ENCODE measurements at regions not wholly inside any gene's neighbourhood (a gene's known extent, or its start where the extent isn't known, plus 50 kb on each side); places are given as distances from the start of the nearest gene placed in this dataset.
"Not testable (repeated sequence)": the region's sequence is repeated elsewhere in the genome, so short reads cannot be mapped to it uniquely, and the experiment has no call there.

- DNase-seq = no peak
These were observed 74.0 kb upstream of the ADAMTS5 start for GRCh38 chr21:27040738-27041469.

GRCh38 chr21:27036736-27037301 lies 69.9 kb upstream of the ADAMTS5 start:
- no peak for DNase-seq

- no peak for DNase-seq
These were observed 68.9 kb upstream of the ADAMTS5 start for GRCh38 chr21:27035791-27036190.

- DNase-seq = no peak
These were observed 67.9 kb upstream of the ADAMTS5 start for GRCh38 chr21:27034796-27035195.

GRCh38 chr21:27033471-27033870 lies 66.6 kb upstream of the ADAMTS5 start:
- DNase-seq = no peak

GRCh38 chr21:27026501-27026900 lies 59.6 kb upstream of the ADAMTS5 start:
- no peak for DNase-seq

- DNase-seq = not testable (repeated sequence)
These were observed 58.8 kb upstream of the ADAMTS5 start for GRCh38 chr21:27025708-27026107.

- no peak for DNase-seq
These were observed 58.1 kb upstream of the ADAMTS5 start for GRCh38 chr21:27024971-27025370.

GRCh38 chr21:27024301-27024700 lies 57.4 kb upstream of the ADAMTS5 start:
- DNase-seq = no peak

GRCh38 chr21:27023186-27023585 lies 56.3 kb upstream of the ADAMTS5 start:
- no peak for DNase-seq

- no peak for DNase-seq
These were observed 54.9 kb upstream of the ADAMTS5 start for GRCh38 chr21:27021801-27022200.

GRCh38 chr21:27021046-27021445 lies 54.2 kb upstream of the ADAMTS5 start:
- DNase-seq = no peak

- DNase-seq = no peak
These were observed 50.4 kb upstream of the ADAMTS5 start for GRCh38 chr21:27017246-27017645.
